ENCODE measurements at regions not wholly inside any gene's neighbourhood (a gene's known extent, or its start where the extent isn't known, plus 50 kb on each side); places are given as distances from the start of the nearest gene placed in this dataset.

GRCh38 chr4:31548823-31549222 lies 828.7 kb downstream of the PCDH7 start:
- DNase-seq, result no peak

GRCh38 chr4:31549256-31549655 lies 829.1 kb downstream of the PCDH7 start:
- no peak for DNase-seq

GRCh38 chr4:31557437-31557836 lies 837.3 kb downstream of the PCDH7 start:
- no peak for DNase-seq

DNA sequence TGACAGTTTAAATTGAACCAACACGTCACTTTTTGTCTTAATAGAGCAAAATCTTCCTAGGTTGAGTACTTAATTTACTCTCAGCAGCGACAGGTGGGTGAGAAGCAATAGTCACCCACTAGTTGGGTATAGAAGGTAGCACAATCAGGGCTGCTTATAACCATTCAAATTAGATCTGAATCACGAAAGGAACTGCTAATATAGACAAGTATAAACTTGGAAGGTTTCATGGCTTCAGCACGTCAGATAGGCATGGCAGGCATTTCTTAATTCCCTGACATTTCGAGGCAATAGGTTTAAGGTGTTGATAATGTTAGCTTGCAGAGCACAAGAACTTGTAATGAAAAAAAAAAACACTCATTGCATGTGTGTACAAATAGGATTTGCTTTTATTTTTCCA lies 853.4 kb downstream of the PCDH7 start:
- DNase-seq, result no peak

GRCh38 chr4:31575504-31575903 lies 855.3 kb downstream of the PCDH7 start:
- no peak for DNase-seq

GRCh38 chr4:31580843-31581242 lies 860.7 kb downstream of the PCDH7 start:
- no peak for DNase-seq

GRCh38 chr4:31585503-31585902 lies 865.3 kb downstream of the PCDH7 start:
- DNase-seq, result no peak

- no peak for DNase-seq
Observed at GRCh38 chr4:31592293-31592692, 872.1 kb downstream of the PCDH7 start.

- no peak for DNase-seq
Observed at GRCh38 chr4:31595496-31595895, 875.3 kb downstream of the PCDH7 start.

DNA sequence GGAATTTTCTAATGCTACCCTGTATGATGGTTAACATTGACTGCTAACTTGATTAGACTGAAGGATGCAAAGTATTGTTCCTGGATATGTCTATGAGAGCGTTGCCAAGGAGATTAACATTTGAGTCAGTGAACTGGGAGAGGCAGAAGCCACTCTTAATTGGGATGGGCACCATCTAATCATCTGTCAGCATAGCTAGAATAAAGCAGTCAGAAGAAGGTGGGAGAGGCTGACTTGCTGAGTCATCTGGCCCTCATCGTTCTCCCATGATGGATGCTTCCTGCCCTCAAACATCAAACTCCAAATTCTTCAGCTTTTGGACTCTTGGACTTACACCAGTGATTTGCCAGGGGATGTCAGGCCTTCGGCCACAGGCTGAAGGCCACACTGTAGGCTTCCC lies 878.5 kb downstream of the PCDH7 start:
- no peak for DNase-seq

DNA sequence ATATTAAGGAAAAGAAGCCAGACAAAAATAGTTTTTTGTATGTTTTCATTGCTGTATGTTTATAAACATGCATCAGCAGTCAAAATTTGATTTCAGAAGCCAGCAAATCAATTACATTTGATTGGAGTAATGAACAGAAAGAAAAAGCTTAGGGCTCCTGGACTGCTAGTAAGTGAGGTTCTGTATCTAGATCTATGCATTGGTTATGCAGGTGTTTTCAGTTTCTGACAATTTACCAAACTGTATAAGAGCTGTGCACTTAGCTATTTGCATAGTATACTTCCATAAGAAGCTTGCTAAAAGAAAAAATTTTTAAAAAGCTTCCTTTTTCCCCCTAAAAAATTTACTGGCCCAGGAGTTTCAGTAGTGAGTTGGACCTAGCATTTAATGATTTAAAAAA lies 881.6 kb downstream of the PCDH7 start:
- no peak for DNase-seq

GRCh38 chr4:31613946-31614623 lies 893.9 kb downstream of the PCDH7 start:
- no peak for DNase-seq

DNA sequence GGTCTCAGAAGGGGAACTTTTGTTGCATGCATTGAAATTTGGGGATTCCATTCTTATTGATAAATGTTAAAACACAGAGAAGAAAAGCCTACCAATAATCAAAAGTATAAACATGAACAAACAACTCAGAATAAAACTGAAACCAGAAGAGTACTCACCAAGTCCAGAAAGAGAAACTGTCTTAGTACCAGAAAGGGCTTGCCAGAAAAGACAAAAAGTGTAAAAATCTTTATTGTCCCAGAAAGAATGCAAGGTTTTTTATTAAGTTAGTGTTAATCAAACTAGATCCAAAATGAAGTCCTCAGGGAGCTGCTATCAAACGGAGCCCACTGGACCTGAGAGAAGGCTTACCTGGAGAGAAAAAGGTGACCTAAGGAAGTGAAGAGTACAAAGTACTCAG lies 897.5 kb downstream of the PCDH7 start:
- DNase-seq, result no peak

- DNase-seq, result no peak
Observed at GRCh38 chr4:31620476-31620875, 900.3 kb downstream of the PCDH7 start.

- DNase-seq, result no peak
Observed at GRCh38 chr4:31645236-31645635, 925.1 kb downstream of the PCDH7 start.

DNA sequence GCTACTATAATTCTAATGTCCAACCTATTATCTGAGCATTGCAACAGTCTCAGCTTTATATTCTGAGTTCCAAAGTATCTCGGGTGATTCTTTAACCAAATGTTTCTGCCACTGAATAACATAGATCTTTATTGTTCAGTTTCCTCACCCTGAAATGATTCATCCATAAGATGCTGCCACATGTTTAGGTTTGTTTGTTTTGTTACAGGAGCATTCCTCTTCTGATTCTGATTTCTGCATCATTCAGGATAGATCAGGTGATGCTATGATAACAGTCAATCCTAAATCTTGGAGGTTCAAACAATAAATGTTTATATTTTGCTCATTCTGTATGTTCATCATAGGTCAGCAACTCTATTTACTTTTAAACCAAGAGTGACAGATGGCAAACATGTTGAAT lies 927.6 kb downstream of the PCDH7 start:
- no peak for DNase-seq

GRCh38 chr4:31649878-31650277 lies 929.7 kb downstream of the PCDH7 start:
- DNase-seq, result no peak

- DNase-seq, result no peak
Observed at GRCh38 chr4:31651541-31651940, 931.4 kb downstream of the PCDH7 start.

DNA sequence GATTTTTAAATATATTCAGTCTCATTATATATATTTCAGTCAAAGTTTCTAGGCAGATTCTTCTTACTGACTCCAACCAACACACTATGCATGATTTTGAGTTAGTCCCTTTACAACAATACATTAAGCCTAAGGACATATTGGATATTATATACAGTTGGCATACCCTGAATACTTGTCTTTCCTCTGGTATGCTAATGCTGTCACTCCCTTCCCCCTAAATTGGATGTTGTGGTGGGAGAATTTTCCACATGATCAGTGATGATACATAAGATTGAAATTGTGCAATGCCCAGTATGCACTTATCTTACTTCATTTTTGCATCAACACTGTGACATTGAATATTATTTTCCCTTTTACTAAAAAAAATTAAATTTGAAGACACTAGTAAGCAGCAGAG lies 935.2 kb downstream of the PCDH7 start:
- DNase-seq, result no peak

DNA sequence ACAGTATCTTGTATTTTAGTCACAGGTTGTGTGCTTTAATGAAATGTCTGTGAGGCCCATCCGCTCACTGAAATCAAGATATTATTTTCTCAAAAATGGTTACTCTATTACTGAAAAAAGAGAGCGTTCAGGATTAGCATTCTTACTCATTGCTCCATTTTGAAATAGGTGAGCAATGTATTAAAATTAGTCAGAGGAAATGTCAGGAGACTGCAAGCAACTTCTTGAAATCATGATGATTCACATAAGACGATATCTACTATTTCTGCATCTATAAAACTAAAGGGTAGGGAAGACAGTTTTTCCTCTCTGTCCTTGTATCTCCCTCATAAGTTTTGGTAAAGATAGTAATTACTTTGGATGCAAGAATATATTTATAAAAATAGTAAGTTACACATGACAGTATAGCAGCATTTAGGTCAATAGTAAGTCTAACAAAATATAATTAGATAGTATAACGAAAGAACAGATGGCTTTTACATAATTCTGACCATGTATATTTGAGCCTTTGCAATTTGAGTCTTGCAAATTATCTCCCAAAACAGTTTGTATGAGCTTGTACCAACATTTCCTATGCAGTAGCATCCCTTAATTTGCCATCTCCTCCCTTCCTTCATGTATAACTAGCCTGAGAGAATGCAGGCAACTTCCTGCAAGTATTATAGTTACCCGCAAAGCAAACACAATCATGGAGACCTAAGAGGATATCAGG lies 937.8 kb downstream of the PCDH7 start:
- no peak for DNase-seq

DNA sequence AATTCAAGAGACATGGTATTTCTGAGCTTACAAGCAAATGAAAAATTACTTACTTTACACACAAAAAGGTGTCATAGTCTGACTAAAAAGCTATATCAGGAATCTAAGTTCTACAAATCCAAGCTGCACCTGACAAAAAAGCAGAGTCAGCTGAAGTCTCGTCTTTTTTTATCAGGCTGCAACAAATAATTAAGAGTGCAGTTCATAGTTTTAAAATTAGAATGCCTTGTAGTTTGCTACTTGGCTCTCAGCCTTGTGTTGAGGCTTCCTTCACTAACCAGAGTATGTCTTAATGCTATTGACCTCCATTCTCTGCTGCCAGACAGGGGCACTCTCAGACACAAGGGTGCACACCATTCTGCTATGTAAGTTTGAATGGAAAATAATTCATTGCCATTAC lies 940.7 kb downstream of the PCDH7 start:
- no peak for DNase-seq

DNA sequence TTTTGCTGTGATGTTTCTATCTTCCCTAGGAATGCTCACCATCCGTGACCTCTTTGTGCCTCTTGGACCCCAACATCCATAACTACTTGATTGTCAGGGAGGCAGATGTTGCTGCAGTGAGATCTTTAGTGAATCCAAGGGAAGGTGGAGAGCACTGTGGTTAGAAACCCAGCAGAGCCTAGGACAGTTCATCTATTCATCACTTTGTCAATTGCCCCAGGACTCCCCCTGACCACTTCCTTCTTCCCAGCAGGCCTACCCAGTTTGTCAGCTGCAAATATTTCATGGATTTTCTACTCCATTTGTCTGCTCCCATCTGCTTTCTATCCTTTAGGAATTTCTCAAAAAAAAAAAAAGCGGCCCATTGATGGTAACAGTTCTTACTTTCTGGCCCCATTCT lies 942.8 kb downstream of the PCDH7 start:
- no peak for DNase-seq

- no peak for DNase-seq
Observed at GRCh38 chr4:31667686-31668085, 947.5 kb downstream of the PCDH7 start.

DNA sequence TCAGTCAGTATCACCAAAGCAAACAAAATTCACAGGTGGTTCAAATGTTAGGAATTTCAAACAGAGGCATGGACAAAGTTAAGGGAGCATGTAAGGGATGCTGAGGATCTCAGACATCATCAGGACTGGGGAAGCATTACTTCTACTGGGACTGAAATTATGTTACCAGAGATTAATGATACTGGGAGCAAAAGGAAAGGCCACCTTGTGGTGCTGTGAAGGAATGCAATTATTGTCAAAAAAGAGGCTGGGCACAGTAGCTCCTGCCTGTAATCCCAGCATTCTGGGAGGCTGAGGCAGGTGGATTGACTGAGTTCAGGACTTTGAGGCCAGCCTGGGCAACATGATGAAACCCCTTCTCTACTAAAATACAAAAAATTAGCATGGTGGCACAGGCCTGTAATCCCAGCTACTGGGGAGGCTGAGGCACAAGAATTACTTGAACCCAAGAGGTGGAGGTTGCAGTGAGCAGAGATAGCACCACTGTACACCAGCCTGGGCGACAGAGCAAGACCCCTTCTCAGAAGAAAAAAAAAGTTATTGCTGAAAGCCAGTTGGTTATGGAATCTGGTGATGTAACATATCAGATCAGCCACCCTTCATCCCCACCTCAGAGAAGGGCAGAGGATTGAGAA lies 954.3 kb downstream of the PCDH7 start:
- no peak for DNase-seq

Data from CD4-positive, alpha-beta T cell treated with Interleukin-21 for 1 hour (primary cell).